SK-N-MC (cell line): ENCODE measurements at regions not wholly inside any gene's neighbourhood (a gene's known extent, or its start where the extent isn't known, plus 50 kb on each side); places are given as distances from the start of the nearest gene placed in this dataset.

Source experiments
- EZH2 ChIP-seq: fragments of 200-600 bp; sonication (generic); IDR thresholded peaks from one replicate; pipeline ENCODE4 v1.6.1; 2017; ENCODE audit warnings: antibody characterized with exemption
- POLR2AphosphoS5 ChIP-seq: IDR thresholded peaks from 2 replicates; pipeline ENCODE4 v1.6.1; 2012; ENCODE audit warnings: mild to moderate bottlenecking, low read depth, low read length, borderline replicate concordance

- no peak for TF ChIP-seq POLR2AphosphoS5
- no peak for TF ChIP-seq EZH2
Measured at GRCh38 chr2:31666878-31667277, 86.1 kb upstream of the SRD5A2 start.
